ENCODE measurements at regions not wholly inside any gene's neighbourhood (a gene's known extent, or its start where the extent isn't known, plus 50 kb on each side); places are given as distances from the start of the nearest gene placed in this dataset.

GRCh38 chr14:39568809-39569538 lies 136.7 kb upstream of the FBXO33 start:
- no peak for DNase-seq (ENCODE audit: extremely low read depth, insufficient read length)
- Histone ChIP-seq H3K4me3 (replicated peaks; ENCODE audit: low read depth, low read length) (no peak overlapping the region), H3K27me3 (replicated peaks; ENCODE audit: control insufficient read depth, insufficient read depth, low read length) (no peaks in the 10 kb centered on the region), H3K36me3 (ENCODE audit: control insufficient read depth, insufficient read depth, low read length) (no peaks in the 10 kb centered on the region)
- no peak for TF ChIP-seq CTCF (IDR thresholded peaks at IDR 0.05; ENCODE audit: insufficient read depth, low read length, poor library complexity, severe bottlenecking)

GRCh38 chr14:39566795-39567194 lies 134.6 kb upstream of the FBXO33 start:
- Histone ChIP-seq H3K27me3 (replicated peaks; ENCODE audit: control insufficient read depth, insufficient read depth, low read length) (no peaks in the 10 kb centered on the region), H3K36me3 (ENCODE audit: control insufficient read depth, insufficient read depth, low read length) (no peaks in the 10 kb centered on the region), H3K4me3 (replicated peaks; ENCODE audit: low read depth, low read length) (no peak overlapping the region)
- TF ChIP-seq CTCF (IDR thresholded peaks at IDR 0.05; ENCODE audit: insufficient read depth, low read length, poor library complexity, severe bottlenecking) = no peak
- DNase-seq (ENCODE audit: extremely low read depth, insufficient read length) = no peak

GRCh38 chr14:39563361-39563760 lies 131.1 kb upstream of the FBXO33 start:
- Histone ChIP-seq H3K27me3 (replicated peaks; ENCODE audit: control insufficient read depth, insufficient read depth, low read length) (no peaks in the 10 kb centered on the region), H3K4me3 (replicated peaks; ENCODE audit: low read depth, low read length) (no peak overlapping the region), H3K36me3 (ENCODE audit: control insufficient read depth, insufficient read depth, low read length) (no peaks in the 10 kb centered on the region)
- TF ChIP-seq CTCF (IDR thresholded peaks at IDR 0.05; ENCODE audit: insufficient read depth, low read length, poor library complexity, severe bottlenecking) = no peak
- DNase-seq (ENCODE audit: extremely low read depth, insufficient read length) = no peak

- no peaks in the 10 kb centered on the region for H3K36me3 ChIP-seq (ENCODE audit: control insufficient read depth, insufficient read depth, low read length)
- no peak for TF ChIP-seq CTCF (IDR thresholded peaks at IDR 0.05; ENCODE audit: insufficient read depth, low read length, poor library complexity, severe bottlenecking)
- no peak overlapping the region for H3K4me3 ChIP-seq (replicated peaks; ENCODE audit: low read depth, low read length)
Observed at GRCh38 chr14:39562175-39562574, 129.9 kb upstream of the FBXO33 start.

GRCh38 chr14:39558525-39558924 lies 126.3 kb upstream of the FBXO33 start:
- no peak for TF ChIP-seq CTCF (IDR thresholded peaks at IDR 0.05; ENCODE audit: insufficient read depth, low read length, poor library complexity, severe bottlenecking)
- H3K4me3 ChIP-seq (replicated peaks; ENCODE audit: low read depth, low read length) = no peak overlapping the region
- H3K27me3 ChIP-seq (replicated peaks; ENCODE audit: control insufficient read depth, insufficient read depth, low read length) = no peaks in the 10 kb centered on the region
- no peak for DNase-seq (ENCODE audit: extremely low read depth, insufficient read length)
- H3K36me3 ChIP-seq (ENCODE audit: control insufficient read depth, insufficient read depth, low read length) = no peaks in the 10 kb centered on the region

More at GRCh38 chr14:39562175-39562574, 129.9 kb upstream of the FBXO33 start:
- no peaks in the 10 kb centered on the region for H3K27me3 ChIP-seq (replicated peaks; ENCODE audit: control insufficient read depth, insufficient read depth, low read length)
- no peak for DNase-seq (ENCODE audit: extremely low read depth, insufficient read length)

GRCh38 chr14:39555749-39556148 lies 123.5 kb upstream of the FBXO33 start:
- no peaks in the 10 kb centered on the region for H3K36me3 ChIP-seq (ENCODE audit: control insufficient read depth, insufficient read depth, low read length)
- DNase-seq (ENCODE audit: extremely low read depth, insufficient read length) = no peak
- no peaks in the 10 kb centered on the region for H3K27me3 ChIP-seq (replicated peaks; ENCODE audit: control insufficient read depth, insufficient read depth, low read length)
- TF ChIP-seq CTCF (IDR thresholded peaks at IDR 0.05; ENCODE audit: insufficient read depth, low read length, poor library complexity, severe bottlenecking) = no peak
- no peak overlapping the region for H3K4me3 ChIP-seq (replicated peaks; ENCODE audit: low read depth, low read length)

All from GM06990 (cell line).